GM12872 (cell line): ENCODE measurements at regions not wholly inside any gene's neighbourhood (a gene's known extent, or its start where the extent isn't known, plus 50 kb on each side); places are given as distances from the start of the nearest gene placed in this dataset.

Experiments used
- TF ChIP-seq, protein P1 (sequence below): IDR thresholded peaks from 3 replicates; pipeline ENCODE4 v1.5.1; 2011; ENCODE audit warnings: low read depth, mild to moderate bottlenecking, low read length, moderate library complexity; ENCODE audit not compliant: insufficient read depth

GRCh38 chr6:105452924-105453756 lies 50.3 kb upstream of the PREP start:
- TF ChIP-seq, protein P1, sequence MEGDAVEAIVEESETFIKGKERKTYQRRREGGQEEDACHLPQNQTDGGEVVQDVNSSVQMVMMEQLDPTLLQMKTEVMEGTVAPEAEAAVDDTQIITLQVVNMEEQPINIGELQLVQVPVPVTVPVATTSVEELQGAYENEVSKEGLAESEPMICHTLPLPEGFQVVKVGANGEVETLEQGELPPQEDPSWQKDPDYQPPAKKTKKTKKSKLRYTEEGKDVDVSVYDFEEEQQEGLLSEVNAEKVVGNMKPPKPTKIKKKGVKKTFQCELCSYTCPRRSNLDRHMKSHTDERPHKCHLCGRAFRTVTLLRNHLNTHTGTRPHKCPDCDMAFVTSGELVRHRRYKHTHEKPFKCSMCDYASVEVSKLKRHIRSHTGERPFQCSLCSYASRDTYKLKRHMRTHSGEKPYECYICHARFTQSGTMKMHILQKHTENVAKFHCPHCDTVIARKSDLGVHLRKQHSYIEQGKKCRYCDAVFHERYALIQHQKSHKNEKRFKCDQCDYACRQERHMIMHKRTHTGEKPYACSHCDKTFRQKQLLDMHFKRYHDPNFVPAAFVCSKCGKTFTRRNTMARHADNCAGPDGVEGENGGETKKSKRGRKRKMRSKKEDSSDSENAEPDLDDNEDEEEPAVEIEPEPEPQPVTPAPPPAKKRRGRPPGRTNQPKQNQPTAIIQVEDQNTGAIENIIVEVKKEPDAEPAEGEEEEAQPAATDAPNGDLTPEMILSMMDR = no peak
